ENCODE measurements at regions not wholly inside any gene's neighbourhood (a gene's known extent, or its start where the extent isn't known, plus 50 kb on each side); places are given as distances from the start of the nearest gene placed in this dataset.

DNA sequence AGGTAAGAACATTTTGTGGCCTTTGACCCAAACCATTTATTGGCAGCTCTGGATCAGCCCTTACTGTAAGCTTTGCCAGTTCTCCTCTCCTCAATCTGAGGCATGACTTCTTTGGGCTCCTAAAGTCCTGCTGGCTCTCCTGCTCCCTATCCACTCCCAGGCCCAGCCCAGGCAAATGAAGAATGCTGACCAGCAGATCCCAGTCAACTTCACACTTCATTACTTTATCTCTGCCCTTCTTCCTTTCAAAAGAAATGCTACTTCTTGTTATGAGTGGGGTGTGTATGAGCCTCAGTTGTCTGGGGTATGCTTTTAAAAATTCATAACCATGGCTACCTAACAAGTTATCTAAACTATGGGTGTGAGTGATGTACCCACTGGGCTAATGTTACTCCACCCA, 479.6 kb downstream of the ACTL7B start:
- Mint-ChIP-seq H3K27me3 (ENCODE audit: insufficient read depth, unreplicated experiment) (peaks cover 5% of the 10 kb centered on the region), H3K9me3 (ENCODE audit: unreplicated experiment) (peaks cover 23% of the 10 kb centered on the region), H3K4me1 (ENCODE audit: low read depth, unreplicated experiment) (peaks cover 2% of the 10 kb centered on the region), H3K4me3 (ENCODE audit: unreplicated experiment) (no peak overlapping the region), H3K27ac (ENCODE audit: unreplicated experiment) (no peak overlapping the region), H3K36me3 (ENCODE audit: insufficient read depth, unreplicated experiment) (peaks cover 6% of the 10 kb centered on the region)
- no TSS peak for BruUV-seq (replicated peaks)
- peaks cover 20% of the 10 kb centered on the region for H3K4me1 ChIP-seq
- H3K4me3 ChIP-seq (ENCODE audit: low read depth, low read length) = no peak overlapping the region
- DNase-seq = no peak
- intact Hi-C loops (cut with micrococcal nuclease; ENCODE audit: unreplicated experiment) = no loop called here
- ChIA-PET POLR2A (no interaction called here), CTCF (no interaction called here)
- H3K36me3 ChIP-seq (ENCODE audit: control insufficient read depth, insufficient read depth, low read length) = no peaks in the 10 kb centered on the region
- H3K9me3 ChIP-seq = peaks cover 11% of the 10 kb centered on the region; the same call in 1 of the 2 replicates
- H3K27me3 ChIP-seq (replicated peaks; ENCODE audit: control insufficient read depth, insufficient read depth, low read length) = no peaks in the 10 kb centered on the region
- no peak for TF ChIP-seq CTCF (IDR thresholded peaks at IDR 0.05; ENCODE audit: insufficient read depth in 1 of 2, low read depth in 1 of 2, low read length in 1 of 2, severe bottlenecking in 1 of 2, unreplicated experiment in 1 of 2)

GRCh38 chr9:108374626-108375025, 481.2 kb downstream of the ACTL7B start:
- Histone ChIP-seq H3K4me3 (ENCODE audit: low read depth, low read length) (no peak overlapping the region), H3K36me3 (ENCODE audit: control insufficient read depth, insufficient read depth, low read length) (no peaks in the 10 kb centered on the region), H3K27me3 (replicated peaks; ENCODE audit: control insufficient read depth, insufficient read depth, low read length) (no peaks in the 10 kb centered on the region), H3K4me1 (peaks cover 20% of the 10 kb centered on the region), H3K9me3 (peaks cover 11% of the 10 kb centered on the region; the same call in 1 of the 2 replicates)
- H3K27me3 Mint-ChIP-seq (ENCODE audit: insufficient read depth, unreplicated experiment) = peaks cover 5% of the 10 kb centered on the region
- no peak for DNase-seq
- H3K27ac Mint-ChIP-seq (ENCODE audit: unreplicated experiment) = no peak overlapping the region
- BruUV-seq (replicated peaks) = no TSS peak
- H3K36me3 Mint-ChIP-seq (ENCODE audit: insufficient read depth, unreplicated experiment) = peaks cover 6% of the 10 kb centered on the region
- H3K4me3 Mint-ChIP-seq (ENCODE audit: unreplicated experiment) = no peak overlapping the region
- no peak for TF ChIP-seq CTCF (IDR thresholded peaks at IDR 0.05; ENCODE audit: insufficient read depth in 1 of 2, low read depth in 1 of 2, low read length in 1 of 2, severe bottlenecking in 1 of 2, unreplicated experiment in 1 of 2)
- intact Hi-C loops (cut with micrococcal nuclease; ENCODE audit: unreplicated experiment) = no loop called here
- peaks cover 23% of the 10 kb centered on the region for H3K9me3 Mint-ChIP-seq (ENCODE audit: unreplicated experiment)
- no peaks in the 10 kb centered on the region for H3K4me1 Mint-ChIP-seq (ENCODE audit: low read depth, unreplicated experiment)
- ChIA-PET CTCF (no interaction called here), POLR2A (no interaction called here)

GRCh38 chr9:108367188-108367587, 488.6 kb downstream of the ACTL7B start:
- Mint-ChIP-seq H3K27ac (ENCODE audit: unreplicated experiment) (no peak overlapping the region), H3K4me1 (ENCODE audit: low read depth, unreplicated experiment) (no peaks in the 10 kb centered on the region), H3K27me3 (ENCODE audit: insufficient read depth, unreplicated experiment) (peaks cover 5% of the 10 kb centered on the region), H3K36me3 (ENCODE audit: insufficient read depth, unreplicated experiment) (peaks cover 6% of the 10 kb centered on the region), H3K4me3 (ENCODE audit: unreplicated experiment) (no peak overlapping the region), H3K9me3 (ENCODE audit: unreplicated experiment) (peaks cover 10% of the 10 kb centered on the region)
- Histone ChIP-seq H3K4me3 (ENCODE audit: low read depth, low read length) (no peak overlapping the region), H3K9me3 (no peaks in the 10 kb centered on the region), H3K27me3 (replicated peaks; ENCODE audit: control insufficient read depth, insufficient read depth, low read length) (no peaks in the 10 kb centered on the region), H3K4me1 (no peaks in the 10 kb centered on the region), H3K36me3 (ENCODE audit: control insufficient read depth, insufficient read depth, low read length) (no peaks in the 10 kb centered on the region)
- POLR2A ChIA-PET = no interaction called here
- no peak for TF ChIP-seq CTCF (IDR thresholded peaks at IDR 0.05; ENCODE audit: insufficient read depth in 1 of 2, low read depth in 1 of 2, low read length in 1 of 2, severe bottlenecking in 1 of 2, unreplicated experiment in 1 of 2)
- intact Hi-C loops (cut with micrococcal nuclease; ENCODE audit: unreplicated experiment) = no loop called here
- no peak for DNase-seq
- CTCF ChIA-PET = no interaction called here
- no TSS peak for BruUV-seq (replicated peaks)

Data from Caco-2 (cell line).